ENCODE measurements at regions not wholly inside any gene's neighbourhood (a gene's known extent, or its start where the extent isn't known, plus 50 kb on each side); places are given as distances from the start of the nearest gene placed in this dataset.

DNA sequence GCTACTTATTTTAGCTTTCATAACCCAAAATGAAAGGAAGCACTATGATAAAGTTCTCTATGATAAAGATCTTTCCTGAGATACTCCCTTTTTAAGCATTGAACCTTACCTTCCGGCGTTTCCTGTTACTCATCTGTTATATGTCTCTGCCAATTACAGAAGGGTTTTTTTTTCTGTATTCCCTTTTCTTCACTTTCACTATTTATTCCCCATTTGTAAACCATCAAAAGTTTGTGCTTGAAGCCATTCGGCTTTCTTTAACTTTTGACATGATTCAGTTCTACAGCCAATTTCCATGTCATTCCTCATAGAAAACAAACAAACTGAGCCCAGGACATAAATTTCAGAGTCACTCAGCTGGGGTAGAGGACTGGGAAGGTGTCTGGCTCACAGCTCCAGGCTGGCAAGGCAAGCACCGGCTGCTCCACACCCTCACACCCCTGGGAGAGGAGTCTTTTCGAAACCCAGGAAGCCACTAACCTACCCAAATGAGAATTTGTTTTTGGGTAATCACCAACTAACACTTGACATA, 429.4 kb upstream of the TRIB2 start:
- Histone ChIP-seq H3K4me3 (no peak overlapping the region), H3K27ac (no peak overlapping the region)
- DNase-seq (ENCODE audit: low spot score), result no peak
- TF ChIP-seq, protein P1, sequence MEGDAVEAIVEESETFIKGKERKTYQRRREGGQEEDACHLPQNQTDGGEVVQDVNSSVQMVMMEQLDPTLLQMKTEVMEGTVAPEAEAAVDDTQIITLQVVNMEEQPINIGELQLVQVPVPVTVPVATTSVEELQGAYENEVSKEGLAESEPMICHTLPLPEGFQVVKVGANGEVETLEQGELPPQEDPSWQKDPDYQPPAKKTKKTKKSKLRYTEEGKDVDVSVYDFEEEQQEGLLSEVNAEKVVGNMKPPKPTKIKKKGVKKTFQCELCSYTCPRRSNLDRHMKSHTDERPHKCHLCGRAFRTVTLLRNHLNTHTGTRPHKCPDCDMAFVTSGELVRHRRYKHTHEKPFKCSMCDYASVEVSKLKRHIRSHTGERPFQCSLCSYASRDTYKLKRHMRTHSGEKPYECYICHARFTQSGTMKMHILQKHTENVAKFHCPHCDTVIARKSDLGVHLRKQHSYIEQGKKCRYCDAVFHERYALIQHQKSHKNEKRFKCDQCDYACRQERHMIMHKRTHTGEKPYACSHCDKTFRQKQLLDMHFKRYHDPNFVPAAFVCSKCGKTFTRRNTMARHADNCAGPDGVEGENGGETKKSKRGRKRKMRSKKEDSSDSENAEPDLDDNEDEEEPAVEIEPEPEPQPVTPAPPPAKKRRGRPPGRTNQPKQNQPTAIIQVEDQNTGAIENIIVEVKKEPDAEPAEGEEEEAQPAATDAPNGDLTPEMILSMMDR (IDR thresholded peaks at IDR 0.05), result no peak

DNA sequence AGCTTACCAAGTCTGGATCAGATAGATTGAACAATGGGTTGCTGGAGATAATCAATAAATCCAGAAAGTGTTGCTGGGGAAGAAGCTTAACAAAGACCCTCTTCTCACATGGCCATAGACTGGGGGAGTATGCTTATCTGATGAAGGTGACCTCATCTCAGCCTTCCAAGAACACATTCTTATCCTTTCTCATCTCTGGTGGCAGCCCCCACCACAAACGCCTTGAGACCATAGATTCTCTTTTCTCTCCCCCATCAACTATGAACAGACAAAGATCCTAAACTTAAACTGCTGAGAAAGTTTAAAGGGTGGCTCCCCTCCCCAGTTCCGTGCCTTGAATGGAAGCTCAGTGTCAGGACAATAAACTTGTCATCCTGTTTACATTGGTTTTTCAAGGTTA, 428.7 kb upstream of the TRIB2 start:
- Histone ChIP-seq H3K27ac (no peak overlapping the region), H3K4me3 (no peak overlapping the region)
- TF ChIP-seq, protein P1 (IDR thresholded peaks at IDR 0.05), result no peak
- no peak for DNase-seq (ENCODE audit: low spot score)

DNA sequence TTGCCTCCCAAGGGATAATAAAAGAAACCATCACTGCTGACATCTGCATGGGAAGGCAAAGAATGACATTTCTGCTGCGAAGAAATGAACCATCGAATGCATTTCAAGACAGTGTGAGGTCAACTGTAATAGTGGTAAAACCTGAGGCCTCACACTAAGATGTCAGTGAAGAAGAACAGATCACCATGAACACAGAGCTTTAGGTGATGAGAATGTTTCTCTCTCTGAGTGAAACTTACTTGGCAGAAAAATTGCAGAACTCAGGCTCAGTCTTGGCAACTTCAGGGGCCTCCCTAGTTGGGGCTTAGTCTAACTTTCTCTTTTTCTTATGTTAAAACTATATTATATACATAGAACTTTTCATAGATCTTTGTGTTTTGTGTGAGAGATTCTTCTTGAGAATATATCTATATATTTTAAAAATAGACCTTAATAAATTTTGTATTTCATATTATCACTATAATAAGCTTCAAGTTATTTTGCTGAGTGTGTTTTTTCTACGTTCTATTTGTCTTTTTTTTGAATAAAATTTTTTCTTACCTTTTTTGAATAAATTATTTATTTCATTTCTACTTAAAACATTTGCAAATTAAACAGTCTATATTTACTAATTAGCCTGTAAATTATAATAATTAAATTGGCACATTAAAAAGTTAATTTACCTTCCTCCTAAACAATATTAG, 427.5 kb upstream of the TRIB2 start:
- TF ChIP-seq, protein P1 (IDR thresholded peaks at IDR 0.05), result no peak
- H3K4me3 ChIP-seq, result no peak overlapping the region
- DNase-seq (ENCODE audit: low spot score), result no peak
- H3K27ac ChIP-seq, result no peak overlapping the region

DNA sequence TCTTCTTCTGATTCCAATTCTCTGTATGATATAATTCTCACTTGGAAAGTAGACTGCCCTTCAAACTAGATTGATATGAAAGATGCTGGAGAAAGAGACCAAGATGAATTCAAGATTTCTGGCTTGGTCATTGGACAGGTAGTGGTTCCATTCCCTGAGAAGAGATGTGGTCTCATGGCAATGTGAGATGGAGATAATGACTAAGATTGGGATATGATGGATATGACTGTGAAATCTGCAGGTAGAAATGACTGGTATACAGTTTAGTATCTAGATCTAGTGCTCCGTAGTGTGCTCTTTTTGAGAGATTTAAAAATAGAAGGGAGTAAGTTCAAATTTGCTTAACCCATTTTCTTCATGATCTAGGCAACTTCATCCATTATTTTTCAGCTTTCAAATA, 425.4 kb upstream of the TRIB2 start:
- TF ChIP-seq, protein P1 (IDR thresholded peaks at IDR 0.05), result no peak
- DNase-seq (ENCODE audit: low spot score), result no peak
- no peak overlapping the region for H3K27ac ChIP-seq
- H3K4me3 ChIP-seq, result no peak overlapping the region

DNA sequence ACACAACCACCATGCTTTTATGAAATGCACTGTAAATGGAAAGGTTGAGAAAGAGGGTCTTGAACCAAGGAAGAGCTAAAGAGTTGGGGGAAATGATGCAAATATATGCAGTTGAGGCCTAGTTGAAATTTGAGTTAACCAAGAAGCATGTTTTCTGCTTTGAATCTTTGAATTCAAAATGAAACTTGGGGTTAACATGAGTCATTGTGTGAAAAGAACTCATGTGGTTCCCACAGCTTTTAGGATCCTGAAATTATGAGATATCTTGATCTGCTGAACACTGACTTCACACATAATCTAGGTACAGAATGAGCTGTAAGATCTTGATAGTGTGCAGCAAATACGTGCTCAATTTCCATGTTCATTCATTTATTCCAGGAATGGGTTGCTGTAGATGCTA, 422.9 kb upstream of the TRIB2 start:
- Histone ChIP-seq H3K4me3 (no peak overlapping the region), H3K27ac (no peak overlapping the region)
- DNase-seq (ENCODE audit: low spot score), result no peak
- TF ChIP-seq, protein P1 (IDR thresholded peaks at IDR 0.05), result no peak

DNA sequence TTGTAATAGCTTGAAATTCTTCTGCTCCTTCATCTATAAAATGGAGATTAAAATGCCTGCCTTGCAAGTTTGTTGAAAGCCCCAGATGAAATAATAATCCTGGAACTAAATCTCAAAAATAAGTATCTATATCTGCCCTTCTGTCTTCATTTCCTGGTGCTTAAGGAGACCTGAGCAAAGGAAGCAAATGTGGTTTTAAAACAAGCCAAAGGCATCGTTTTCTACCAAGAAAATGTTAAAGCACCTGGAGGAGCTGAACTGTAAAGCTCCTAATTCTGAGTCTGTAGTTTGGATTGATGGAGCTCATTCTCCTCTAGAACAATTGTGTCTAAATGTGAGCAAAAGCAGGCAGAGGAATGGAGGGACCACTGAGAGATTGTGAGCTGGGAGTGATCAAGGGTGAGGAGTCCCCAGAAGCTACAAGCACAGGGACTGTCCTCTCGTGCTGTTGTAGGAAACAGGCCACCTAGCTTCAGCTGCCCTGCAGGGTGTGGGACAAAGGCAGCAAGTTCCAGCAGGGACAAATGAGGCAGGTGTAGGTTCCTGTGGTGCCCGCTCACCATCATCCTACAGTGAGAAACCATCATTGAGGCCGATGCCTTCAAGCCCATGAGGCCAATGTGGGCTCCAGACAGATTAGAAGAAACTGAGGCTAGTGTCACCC, 420.7 kb upstream of the TRIB2 start:
- Histone ChIP-seq H3K27ac (no peak overlapping the region), H3K4me3 (no peak overlapping the region)
- TF ChIP-seq, protein P1 (IDR thresholded peaks at IDR 0.05), result no peak
- DNase-seq (ENCODE audit: low spot score), result no peak

DNA sequence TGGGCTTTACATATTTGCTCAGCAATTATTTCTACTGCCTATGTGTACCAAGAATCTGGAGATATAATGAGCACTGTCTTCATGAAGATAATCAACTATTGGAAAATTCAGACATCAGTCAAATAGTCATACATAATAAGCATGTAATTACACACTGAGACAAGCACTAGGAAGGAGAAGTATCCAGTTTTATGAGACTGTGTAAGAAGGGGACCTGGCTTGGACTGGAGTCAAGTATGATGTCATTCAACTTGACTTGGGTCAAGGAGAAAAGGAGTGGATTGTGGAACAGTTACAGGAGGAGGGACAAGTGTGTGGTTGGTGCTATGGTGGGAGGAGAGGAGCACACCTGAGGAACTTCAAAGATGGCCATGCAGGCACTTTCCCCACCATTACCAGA, 419.8 kb upstream of the TRIB2 start:
- TF ChIP-seq, protein P1 (IDR thresholded peaks at IDR 0.05), result no peak
- no peak overlapping the region for H3K4me3 ChIP-seq
- no peak overlapping the region for H3K27ac ChIP-seq
- DNase-seq (ENCODE audit: low spot score), result no peak

Data from coronary artery (tissue), 2 donors.